ENCODE measurements at regions not wholly inside any gene's neighbourhood (a gene's known extent, or its start where the extent isn't known, plus 50 kb on each side); places are given as distances from the start of the nearest gene placed in this dataset.

DNA sequence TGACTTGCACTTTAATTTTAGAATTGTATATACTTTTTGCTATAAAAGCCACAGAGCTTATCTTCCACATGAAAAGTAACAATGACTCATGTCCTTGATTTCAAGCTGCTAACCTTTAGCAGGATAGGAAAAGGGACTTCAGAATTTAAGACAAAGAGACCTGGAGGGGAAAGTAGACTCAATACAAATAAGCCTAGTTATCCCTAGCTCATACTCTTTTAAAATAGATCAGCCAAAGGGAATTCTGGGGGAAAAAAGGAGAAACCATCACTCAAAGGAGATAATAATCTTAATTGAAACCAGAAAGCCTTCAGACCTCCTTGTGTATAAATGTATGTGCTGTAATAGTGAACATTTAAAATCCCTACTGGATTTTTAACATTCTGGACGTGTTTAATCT is 930.3 kb downstream of the NTRK3 start:
- no peak for TF ChIP-seq POLR2A (IDR thresholded peaks at IDR 0.05; ENCODE audit: control extremely low read depth in 1 of 2, low read depth in 2 of 2, low read length in 2 of 2)
- TF ChIP-seq, protein P1, sequence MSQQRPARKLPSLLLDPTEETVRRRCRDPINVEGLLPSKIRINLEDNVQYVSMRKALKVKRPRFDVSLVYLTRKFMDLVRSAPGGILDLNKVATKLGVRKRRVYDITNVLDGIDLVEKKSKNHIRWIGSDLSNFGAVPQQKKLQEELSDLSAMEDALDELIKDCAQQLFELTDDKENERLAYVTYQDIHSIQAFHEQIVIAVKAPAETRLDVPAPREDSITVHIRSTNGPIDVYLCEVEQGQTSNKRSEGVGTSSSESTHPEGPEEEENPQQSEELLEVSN (IDR thresholded peaks at IDR 0.05), result no peak
- TF ChIP-seq CTCF (IDR thresholded peaks at IDR 0.05; ENCODE audit: control extremely low read depth in 1 of 3, insufficient read depth in 1 of 3, low read depth in 1 of 3, low read length in 3 of 3), result no peak
- no peak for TF ChIP-seq HDAC2 (IDR thresholded peaks at IDR 0.05; ENCODE audit: borderline replicate concordance in 1 of 2, low read depth in 2 of 2, low read length in 2 of 2)
- no peak for TF ChIP-seq BCL11A (IDR thresholded peaks at IDR 0.05; ENCODE audit: low read depth in 2 of 2, low read length in 2 of 2)
